CD4-positive, alpha-beta T cell (primary cell): ENCODE measurements at regions not wholly inside any gene's neighbourhood (a gene's known extent, or its start where the extent isn't known, plus 50 kb on each side); places are given as distances from the start of the nearest gene placed in this dataset.

ENCODE experiments used
- ATAC-seq: fragments of 200-7000 bp; cut with Tn5 transposase; one replicate; pipeline ENCODE4 v1.10.0; 2022; ENCODE audit warnings: mild to moderate bottlenecking; ENCODE audit not compliant: poor library complexity
- CTCF ChIA-PET: fragments of 350-600 bp; sonication (Branson Sonifier 250); formaldehyde crosslinking; loops from one replicate; lab custom pipeline; 2021; ENCODE audit warnings: antibody characterized with exemption, inconsistent platforms; lab: Charles Lee
- POLR2A ChIA-PET: fragments of 350-600 bp; sonication (Branson Sonifier 250); formaldehyde crosslinking; loops from one replicate; lab custom pipeline; 2021; ENCODE audit warnings: antibody characterized with exemption, inconsistent platforms; lab: Charles Lee
- DNase-seq, 14 experiments: peaks; one replicate each; pipeline ENCODE4 v3.0.0-alpha.2; 2013 to 2020; ENCODE audit warnings: mixed read lengths in 2 of 14
- H3K27ac ChIP-seq, 2 donors: one replicate each; pipeline versions ENCODE4 v1.5.1 to v1.7.0; 2013; ENCODE audit warnings: low read length in 2 of 2, low read depth in 1 of 2, mild to moderate bottlenecking in 1 of 2
- H3K27me3 ChIP-seq, 2 experiments: 1 replicate in 1 of 2; 2 replicates in 1 of 2; pipeline versions ENCODE4 v1.6.1 to v1.7.0; 2013; ENCODE audit warnings: low read length in 2 of 2, control low read depth in 1 of 2, mild to moderate bottlenecking in 1 of 2, moderate library complexity in 1 of 2; ENCODE audit not compliant: insufficient read depth in 2 of 2, control insufficient read depth in 1 of 2
- H3K36me3 ChIP-seq: one replicate; pipeline ENCODE4 v1.6.1; 2013; ENCODE audit warnings: low read length, control low read depth; ENCODE audit not compliant: insufficient read depth
- H3K4me1 ChIP-seq: one replicate; pipeline ENCODE4 v1.6.1; 2013; ENCODE audit warnings: low read length, control low read depth; ENCODE audit not compliant: insufficient read depth
- H3K4me3 ChIP-seq: one replicate; pipeline ENCODE4 v1.5.1; 2013; ENCODE audit warnings: mild to moderate bottlenecking, low read length, moderate library complexity
- H3K9me3 ChIP-seq, 2 experiments: 1 replicate in 1 of 2; 2 replicates in 1 of 2; pipeline versions ENCODE4 v1.6.1 to v1.7.0; 2013; ENCODE audit warnings: low read length in 2 of 2, mild to moderate bottlenecking in 2 of 2, control low read depth in 1 of 2, moderate library complexity in 1 of 2; ENCODE audit not compliant: control insufficient read depth in 1 of 2, insufficient read depth in 1 of 2
- H3K27ac Mint-ChIP-seq: one replicate; pipeline ENCODE4 v1.8.0; 2020; ENCODE audit warnings: mixed read lengths
- H3K27me3 Mint-ChIP-seq: one replicate; pipeline ENCODE4 v1.8.0; 2021; ENCODE audit warnings: mixed read lengths
- H3K36me3 Mint-ChIP-seq: one replicate; pipeline ENCODE4 v1.8.0; 2021; ENCODE audit warnings: low read depth, mixed read lengths
- H3K4me1 Mint-ChIP-seq: one replicate; pipeline ENCODE4 v1.8.0; 2021; ENCODE audit warnings: low read depth, mixed read lengths
- H3K4me3 Mint-ChIP-seq: one replicate; pipeline ENCODE4 v1.8.0; 2020; ENCODE audit warnings: mild to moderate bottlenecking, mixed read lengths
- H3K9me3 Mint-ChIP-seq: one replicate; pipeline ENCODE4 v1.8.0; 2020; ENCODE audit warnings: mixed read lengths
- intact Hi-C, 2 experiments: fragments of 100-400 bp; cut with DNase I in 1 of 2; cut with micrococcal nuclease in 1 of 2; formaldehyde crosslinking; loops; one replicate each; pipeline versions ENCODE4 v1.15.1 to v1.9.0; 2023 to 2025; cut with DNase I, micrococcal nuclease
- TF ChIP-seq, protein P1 (sequence below): fragments of 200-600 bp; IDR thresholded peaks from one replicate; pipeline ENCODE4 v1.8.0; 2022; ENCODE audit warnings: antibody characterized with exemption, mild to moderate bottlenecking

DNA sequence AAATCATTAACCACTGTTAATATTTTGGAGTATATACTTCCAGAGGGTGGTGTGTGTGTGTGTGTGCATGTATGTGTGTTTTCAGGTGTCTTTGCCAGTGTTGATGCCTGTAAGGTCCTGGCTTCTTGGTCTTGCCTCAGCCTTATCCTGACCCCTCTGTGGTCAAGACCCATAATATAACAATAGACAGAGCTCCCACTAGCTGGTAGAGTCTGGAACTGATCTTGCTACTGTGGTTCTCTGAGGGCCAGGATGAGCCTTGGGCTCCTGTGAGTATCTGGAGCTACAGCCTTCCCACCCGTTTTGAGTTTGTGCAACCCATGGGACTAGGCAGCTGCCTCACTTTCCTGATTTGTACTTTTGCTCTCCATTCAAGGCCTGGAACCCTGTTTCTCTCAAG is 191.0 kb downstream of the IBTK start:
- intact Hi-C loops, result no loop called here
- no peak overlapping the region for H3K27ac ChIP-seq
- H3K9me3 Mint-ChIP-seq, result no peaks in the 10 kb centered on the region
- CTCF ChIA-PET, result no interaction called here
- no peak for ATAC-seq
- POLR2A ChIA-PET, result no interaction called here
- H3K4me1 ChIP-seq, result no peaks in the 10 kb centered on the region
- no peaks in the 10 kb centered on the region for H3K36me3 ChIP-seq
- TF ChIP-seq, protein P1, sequence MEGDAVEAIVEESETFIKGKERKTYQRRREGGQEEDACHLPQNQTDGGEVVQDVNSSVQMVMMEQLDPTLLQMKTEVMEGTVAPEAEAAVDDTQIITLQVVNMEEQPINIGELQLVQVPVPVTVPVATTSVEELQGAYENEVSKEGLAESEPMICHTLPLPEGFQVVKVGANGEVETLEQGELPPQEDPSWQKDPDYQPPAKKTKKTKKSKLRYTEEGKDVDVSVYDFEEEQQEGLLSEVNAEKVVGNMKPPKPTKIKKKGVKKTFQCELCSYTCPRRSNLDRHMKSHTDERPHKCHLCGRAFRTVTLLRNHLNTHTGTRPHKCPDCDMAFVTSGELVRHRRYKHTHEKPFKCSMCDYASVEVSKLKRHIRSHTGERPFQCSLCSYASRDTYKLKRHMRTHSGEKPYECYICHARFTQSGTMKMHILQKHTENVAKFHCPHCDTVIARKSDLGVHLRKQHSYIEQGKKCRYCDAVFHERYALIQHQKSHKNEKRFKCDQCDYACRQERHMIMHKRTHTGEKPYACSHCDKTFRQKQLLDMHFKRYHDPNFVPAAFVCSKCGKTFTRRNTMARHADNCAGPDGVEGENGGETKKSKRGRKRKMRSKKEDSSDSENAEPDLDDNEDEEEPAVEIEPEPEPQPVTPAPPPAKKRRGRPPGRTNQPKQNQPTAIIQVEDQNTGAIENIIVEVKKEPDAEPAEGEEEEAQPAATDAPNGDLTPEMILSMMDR, result no peak
- H3K27ac Mint-ChIP-seq, result no peak overlapping the region
- no peaks in the 10 kb centered on the region for H3K4me1 Mint-ChIP-seq
- DNase-seq, result no peak
- no peak overlapping the region for H3K4me3 Mint-ChIP-seq
- peaks cover 0 to 2% of the 10 kb centered on the region in 2 experiments for H3K27me3 ChIP-seq
- H3K36me3 Mint-ChIP-seq, result no peaks in the 10 kb centered on the region
- no peak overlapping the region for H3K4me3 ChIP-seq
- peaks cover 12% of the 10 kb centered on the region for H3K27me3 Mint-ChIP-seq
- H3K9me3 ChIP-seq, result no peaks in the 10 kb centered on the region

DNA sequence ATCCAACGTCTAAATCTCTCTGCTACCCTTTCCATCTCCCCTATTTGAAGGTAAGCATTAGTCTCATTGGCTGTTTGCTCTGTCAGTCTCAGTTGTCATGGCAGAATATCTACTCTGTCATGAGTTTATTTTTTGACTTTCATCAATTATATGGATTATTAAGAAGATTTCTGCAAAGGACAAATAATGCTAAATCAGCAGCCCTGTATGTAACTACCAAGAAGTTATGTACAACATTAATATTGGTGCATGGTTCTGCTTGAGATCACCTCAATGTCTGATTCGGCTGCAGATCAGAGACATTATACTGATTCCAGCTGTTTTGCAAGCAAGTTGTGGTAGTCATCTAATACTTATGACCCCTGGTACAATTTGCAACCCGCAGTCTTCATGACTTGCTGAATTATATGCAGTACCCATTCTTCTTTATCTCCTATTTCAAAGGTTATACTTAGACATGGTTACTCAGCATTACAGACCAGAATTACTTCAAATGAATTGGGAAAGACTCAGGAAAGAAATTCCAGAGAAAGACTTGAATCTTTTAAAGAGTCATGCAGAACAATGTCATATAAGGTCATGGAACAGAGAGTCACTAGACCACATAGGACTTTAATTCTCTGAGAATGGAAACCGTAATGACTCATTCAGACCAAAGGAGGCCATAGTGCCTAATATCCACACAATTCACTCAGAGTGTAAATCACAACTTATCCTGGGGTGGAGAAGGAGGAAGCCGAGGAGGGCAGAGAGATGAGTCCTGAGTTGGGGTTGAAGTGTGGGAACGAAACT is 201.4 kb downstream of the IBTK start:
- H3K4me3 ChIP-seq, result no peak overlapping the region
- DNase-seq, result no peak
- CTCF ChIA-PET, result no interaction called here
- intact Hi-C loops, result no loop called here
- TF ChIP-seq, protein P1, result no peak
- Mint-ChIP-seq H3K27me3 (no peaks in the 10 kb centered on the region), H3K4me1 (no peaks in the 10 kb centered on the region), H3K27ac (no peak overlapping the region), H3K9me3 (no peaks in the 10 kb centered on the region), H3K36me3 (no peaks in the 10 kb centered on the region), H3K4me3 (no peak overlapping the region)
- no peaks in the 10 kb centered on the region for H3K36me3 ChIP-seq
- no peaks in the 10 kb centered on the region for H3K27me3 ChIP-seq
- POLR2A ChIA-PET, result no interaction called here
- no peaks in the 10 kb centered on the region for H3K4me1 ChIP-seq
- H3K9me3 ChIP-seq, result no peaks in the 10 kb centered on the region
- no peak overlapping the region for H3K27ac ChIP-seq
- ATAC-seq, result no peak

DNA sequence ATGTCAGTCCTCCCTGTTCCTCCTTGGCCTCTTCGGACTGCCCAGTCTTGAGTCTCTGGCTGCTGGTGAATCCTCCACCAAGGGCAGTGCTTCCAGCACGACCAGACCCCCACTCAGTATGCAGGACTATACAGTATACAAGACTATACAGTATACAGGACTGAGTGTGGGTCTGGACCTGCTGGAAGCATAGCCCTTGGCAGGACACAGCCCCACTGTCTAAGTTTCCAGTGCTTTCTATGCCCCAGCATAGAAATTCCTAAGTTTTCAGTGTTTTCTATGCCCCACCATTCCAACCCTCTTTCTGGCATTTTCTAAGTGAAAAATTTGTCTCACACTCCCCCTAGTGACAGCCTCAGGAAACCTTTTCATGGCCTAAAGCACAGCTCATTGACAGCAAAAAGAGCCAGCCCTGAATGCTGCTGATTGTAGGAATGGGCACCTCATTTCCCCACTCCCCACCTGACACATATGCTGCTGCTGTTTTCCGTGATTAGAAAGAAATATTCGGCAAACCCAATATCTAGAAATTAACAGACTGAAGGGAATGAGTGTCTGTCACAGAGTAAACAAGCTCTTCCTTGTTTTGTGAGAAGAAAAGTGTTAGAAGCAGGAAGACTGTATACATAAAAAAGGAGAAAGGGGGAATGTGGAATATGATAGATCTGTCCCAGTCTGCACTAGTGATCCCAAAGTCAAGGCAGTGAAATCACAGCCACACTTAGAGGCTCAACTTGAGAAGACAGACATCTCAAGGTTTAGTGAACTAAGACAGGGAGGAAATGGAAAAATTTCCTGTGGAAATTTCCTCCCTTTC is 206.9 kb downstream of the IBTK start:
- ATAC-seq (no peak), DNase-seq (peak in 3 of 14 experiments; percentile 3 to 16 (median 3))
- intact Hi-C loops, result no loop called here
- Mint-ChIP-seq H3K4me3 (no peak overlapping the region), H3K36me3 (no peaks in the 10 kb centered on the region), H3K27me3 (no peaks in the 10 kb centered on the region), H3K4me1 (no peaks in the 10 kb centered on the region), H3K27ac (no peak overlapping the region), H3K9me3 (no peaks in the 10 kb centered on the region)
- no peaks in the 10 kb centered on the region for H3K9me3 ChIP-seq
- POLR2A ChIA-PET, result no interaction called here
- CTCF ChIA-PET, result no interaction called here
- TF ChIP-seq, protein P1, result peak; percentile 32
- no peaks in the 10 kb centered on the region for H3K4me1 ChIP-seq
- no peak overlapping the region for H3K4me3 ChIP-seq
- no peaks in the 10 kb centered on the region for H3K36me3 ChIP-seq
- H3K27me3 ChIP-seq, result no peaks in the 10 kb centered on the region
- no peak overlapping the region for H3K27ac ChIP-seq
